Progenitor cell of endocrine pancreas (in vitro differentiated cells): ENCODE measurements at regions not wholly inside any gene's neighbourhood (a gene's known extent, or its start where the extent isn't known, plus 50 kb on each side); places are given as distances from the start of the nearest gene placed in this dataset.
"Not testable (repeated sequence)": the region's sequence is repeated elsewhere in the genome, so short reads cannot be mapped to it uniquely, and the experiment has no call there.

ENCODE experiments used
- DNase-seq: peaks from one replicate; pipeline ENCODE4 v3.0.0; 2021; ENCODE audit warnings: low spot score; ENCODE audit not compliant: unreplicated experiment
- H3K27ac Mint-ChIP-seq: 2 replicates; pipeline ENCODE4 v1.8.0; 2021; ENCODE audit warnings: mild to moderate bottlenecking, moderate library complexity, mixed read lengths
- H3K27me3 Mint-ChIP-seq: 2 replicates; pipeline ENCODE4 v1.8.0; 2021; ENCODE audit warnings: mixed read lengths
- H3K36me3 Mint-ChIP-seq: 2 replicates; pipeline ENCODE4 v1.8.0; 2022; ENCODE audit warnings: mixed read lengths; ENCODE audit not compliant: insufficient read depth
- H3K4me1 Mint-ChIP-seq: 2 replicates; pipeline ENCODE4 v1.8.0; 2021; ENCODE audit warnings: low read depth, mixed read lengths
- H3K4me3 Mint-ChIP-seq: 2 replicates; pipeline ENCODE4 v1.8.0; 2021; ENCODE audit warnings: low read depth, mild to moderate bottlenecking, moderate library complexity, mixed read lengths
- H3K9me3 Mint-ChIP-seq: 2 replicates; pipeline ENCODE4 v1.8.0; 2021; ENCODE audit warnings: low read depth, mixed read lengths
- CTCF ChIP-seq: fragments of 200-600 bp; sonication (generic); IDR thresholded peaks from one replicate; pipeline ENCODE4 v1.5.0; 2021; ENCODE audit warnings: antibody characterized with exemption, mild to moderate bottlenecking; ENCODE audit not compliant: unreplicated experiment

DNA sequence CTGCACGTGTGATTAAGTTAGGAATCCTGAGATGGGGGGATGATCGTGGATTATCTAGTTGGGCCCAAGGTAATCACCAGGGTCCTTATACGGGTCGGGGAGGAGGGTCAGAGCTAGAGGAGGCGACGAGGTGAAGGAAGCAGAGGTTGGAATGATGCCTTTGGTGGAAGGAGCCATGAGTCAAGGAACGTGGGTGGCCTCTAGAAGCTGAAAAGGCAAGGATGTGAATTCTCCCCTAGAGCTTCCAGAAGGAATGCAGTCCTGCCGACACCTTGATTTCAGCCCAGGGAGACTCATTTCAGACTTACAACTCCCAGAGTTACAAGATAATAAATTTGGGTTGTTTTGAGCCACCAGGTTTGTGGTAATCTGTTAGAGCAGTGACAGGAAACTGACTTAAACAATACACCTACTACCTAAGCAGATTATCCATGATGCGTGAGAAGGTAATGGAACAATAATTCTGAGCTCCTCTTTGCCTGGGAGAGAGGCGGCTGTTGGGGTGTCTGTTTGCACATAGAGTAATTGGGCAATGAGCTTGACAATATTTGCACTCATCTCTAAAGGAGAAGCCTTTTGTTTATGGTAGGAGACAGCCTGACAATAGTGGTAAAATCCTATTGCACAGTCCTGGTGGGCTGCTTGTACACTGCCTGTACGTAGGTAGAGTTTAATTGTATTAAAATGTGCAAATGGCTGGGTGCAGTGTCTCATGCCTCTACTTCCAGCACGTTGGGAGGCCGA lies 129.3 kb upstream of the IER5L start:
- H3K4me1 Mint-ChIP-seq, result no peaks in the 10 kb centered on the region
- H3K27ac Mint-ChIP-seq, result peak overlapping the region; percentile 52
- H3K9me3 Mint-ChIP-seq, result peaks cover 9% of the 10 kb centered on the region
- no peak for TF ChIP-seq CTCF
- H3K4me3 Mint-ChIP-seq, result no peak overlapping the region
- no peaks in the 10 kb centered on the region for H3K27me3 Mint-ChIP-seq
- no peaks in the 10 kb centered on the region for H3K36me3 Mint-ChIP-seq
- no peak for DNase-seq

GRCh38 chr9:129306318-129306973 lies 128.4 kb upstream of the IER5L start:
- H3K27me3 Mint-ChIP-seq, result no peaks in the 10 kb centered on the region

DNA sequence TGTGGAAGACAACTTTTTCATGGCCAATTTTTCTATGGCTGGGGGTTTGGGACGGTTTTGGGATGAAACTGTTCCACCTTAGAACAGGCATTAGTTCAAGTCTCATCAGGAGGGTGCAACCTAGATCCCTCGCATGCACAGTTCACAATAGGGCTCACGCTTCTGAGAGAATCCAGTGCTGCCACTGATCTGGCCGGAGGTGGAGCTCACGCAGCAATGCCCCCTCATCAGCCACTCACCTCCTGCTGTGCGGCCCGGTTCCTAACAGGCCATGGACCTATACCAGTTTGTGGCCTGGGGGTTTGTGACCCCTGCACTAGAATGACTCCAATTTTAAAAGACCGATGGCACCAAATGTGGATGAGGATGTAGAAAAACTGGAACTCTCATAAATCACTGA lies 127.2 kb upstream of the IER5L start:
- H3K27ac Mint-ChIP-seq, result no peak overlapping the region
- peaks cover 16% of the 10 kb centered on the region for H3K9me3 Mint-ChIP-seq
- H3K4me1 Mint-ChIP-seq, result no peaks in the 10 kb centered on the region
- DNase-seq, result no peak
- no peaks in the 10 kb centered on the region for H3K36me3 Mint-ChIP-seq
- H3K27me3 Mint-ChIP-seq, result no peaks in the 10 kb centered on the region
- no peak overlapping the region for H3K4me3 Mint-ChIP-seq
- no peak for TF ChIP-seq CTCF

More at GRCh38 chr9:129306318-129306973, 128.4 kb upstream of the IER5L start:
- Mint-ChIP-seq H3K27ac (no peak overlapping the region), H3K4me3 (no peak overlapping the region), H3K9me3 (peaks cover 14% of the 10 kb centered on the region), H3K4me1 (no peaks in the 10 kb centered on the region), H3K36me3 (no peaks in the 10 kb centered on the region)
- TF ChIP-seq CTCF, result no peak
- DNase-seq, result no peak

- no peak for TF ChIP-seq CTCF
- H3K4me3 Mint-ChIP-seq, result no peak overlapping the region
- no peak overlapping the region for H3K27ac Mint-ChIP-seq
- H3K4me1 Mint-ChIP-seq, result no peaks in the 10 kb centered on the region
- DNase-seq, result peak; percentile 0
- H3K27me3 Mint-ChIP-seq, result no peaks in the 10 kb centered on the region
- H3K9me3 Mint-ChIP-seq, result peaks cover 30% of the 10 kb centered on the region
- H3K36me3 Mint-ChIP-seq, result no peaks in the 10 kb centered on the region
These were observed 123.9 kb upstream of the IER5L start for GRCh38 chr9:129301941-129302340.

DNA sequence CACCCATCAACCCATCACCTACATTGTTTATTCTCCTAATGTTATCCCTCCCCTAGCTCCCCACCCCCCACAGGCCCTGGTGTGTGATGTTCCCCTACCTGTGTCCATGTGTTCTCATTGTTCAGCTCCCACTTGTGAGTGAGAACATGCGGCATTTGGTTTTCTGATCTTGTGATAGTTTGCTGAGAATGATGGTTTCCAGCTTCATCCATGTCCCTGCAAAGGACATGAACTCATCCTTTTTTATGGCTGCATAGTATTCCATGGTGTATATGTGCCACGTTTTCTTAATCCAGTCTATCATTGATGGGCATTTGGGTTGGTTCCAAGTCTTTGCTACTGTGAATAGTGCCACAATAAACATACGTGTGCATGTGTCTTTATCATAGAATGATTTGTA lies 118.1 kb upstream of the IER5L start:
- peaks cover 30% of the 10 kb centered on the region for H3K9me3 Mint-ChIP-seq
- not testable (repeated sequence) for DNase-seq, H3K36me3 Mint-ChIP-seq, H3K4me1 Mint-ChIP-seq, H3K27me3 Mint-ChIP-seq, H3K27ac Mint-ChIP-seq, H3K4me3 Mint-ChIP-seq

GRCh38 chr9:129291041-129291501 lies 113.0 kb upstream of the IER5L start:
- DNase-seq, result no peak
- Mint-ChIP-seq H3K27me3 (peaks cover 3% of the 10 kb centered on the region), H3K4me3 (no peak overlapping the region), H3K4me1 (peaks cover 17% of the 10 kb centered on the region), H3K36me3 (peaks cover 2% of the 10 kb centered on the region), H3K27ac (no peak overlapping the region), H3K9me3 (peaks cover 9% of the 10 kb centered on the region)
- TF ChIP-seq CTCF, result no peak
